ENCODE measurements at regions not wholly inside any gene's neighbourhood (a gene's known extent, or its start where the extent isn't known, plus 50 kb on each side); places are given as distances from the start of the nearest gene placed in this dataset.

DNA sequence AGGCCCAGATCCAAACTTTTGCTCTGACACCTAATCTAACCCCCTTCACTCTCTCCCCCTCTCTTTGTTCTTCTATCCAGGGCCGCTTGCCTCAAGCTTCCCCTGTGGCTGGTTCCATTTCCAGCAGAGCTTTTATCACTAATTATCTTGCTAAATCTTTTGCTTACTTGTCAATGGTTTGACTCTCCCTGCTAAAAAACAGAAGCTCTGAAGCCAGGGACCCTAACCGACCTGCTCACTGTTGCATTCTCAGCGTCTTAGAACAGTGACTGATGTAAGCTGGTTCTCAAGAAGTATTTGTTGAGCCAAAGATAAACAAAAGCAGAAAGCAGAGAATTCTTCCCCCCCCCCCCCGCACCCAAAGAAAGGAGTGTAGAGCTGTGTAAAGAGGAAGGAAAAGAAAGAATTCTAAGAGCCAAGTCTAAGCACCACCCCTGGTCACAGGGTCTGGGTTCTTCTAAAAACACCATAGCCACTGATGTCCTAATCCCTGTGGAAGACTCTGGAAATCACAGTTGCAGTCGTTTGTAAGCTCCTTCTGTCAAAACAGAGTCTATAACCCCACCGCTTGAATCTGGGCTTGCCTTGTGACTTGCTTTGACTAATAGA lies 385.8 kb downstream of the MED13L start:
- whole genome bisulfite sequencing, 2 experiments (ENCODE audit: extremely low coverage in 1 of 2, insufficient coverage in 1 of 2, insufficient read length in 1 of 2, insufficient replicate concordance in 2 of 2, low coverage in 1 of 2, low lambda C conversion rate in 2 of 2, missing lambda C conversion rate in 1 of 2) = 64% methylated on average over 6 of the region's 6 CpGs; no CpG with 5 or more reads in 1 of the 2 experiments

More for the DNA sequence above, 385.8 kb downstream of the MED13L start:
- Histone ChIP-seq H3K4me3 (ENCODE audit: extremely low read depth in 1 of 4, insufficient read depth in 2 of 4, low read depth in 3 of 4, low read length in 4 of 4) (no peak overlapping the region), H3K23ac (ENCODE audit: insufficient read length) (no peak overlapping the region), H2BK120ac (replicated peaks; ENCODE audit: low read depth, low read length) (no peak overlapping the region), H2BK20ac (ENCODE audit: low read length) (no peak overlapping the region), H3K4me2 (ENCODE audit: insufficient read depth in 1 of 2, low read depth in 2 of 2, low read length in 2 of 2) (peak overlapping the region in 1 of 2 experiments; percentile 32; a peak in 1 of 4 replicates), H3K9ac (replicated peaks in 1 of 4; ENCODE audit: extremely low read depth in 1 of 4, low read depth in 3 of 4, low read length in 3 of 4) (no peak overlapping the region), H2BK12ac (ENCODE audit: low read depth, low read length) (no peak overlapping the region), H4K8ac (ENCODE audit: extremely low read depth, insufficient read depth, low read length) (no peak overlapping the region), H3K4ac (replicated peaks; ENCODE audit: insufficient read length, low read depth, low read length) (no peak overlapping the region), H2AK5ac (ENCODE audit: low read depth, low read length) (no peak overlapping the region), H3K79me1 (ENCODE audit: low read depth, low read length) (no peaks in the 10 kb centered on the region), H4K91ac (replicated peaks; ENCODE audit: insufficient read length, low read length) (no peak overlapping the region), H4K5ac (ENCODE audit: insufficient read length, low read depth, low read length) (no peak overlapping the region), H3K36me3 (ENCODE audit: control insufficient read depth in 2 of 4, insufficient read depth in 4 of 4, low read length in 3 of 4) (no peaks in the 10 kb centered on the region), H2BK5ac (ENCODE audit: low read depth, low read length) (no peak overlapping the region), H3K79me2 (ENCODE audit: control insufficient read depth in 1 of 2, insufficient read depth in 2 of 2, low read length in 2 of 2) (no peaks in the 10 kb centered on the region), H3K23me2 (ENCODE audit: low read depth, low read length) (no peaks in the 10 kb centered on the region; the same call in 1 of the 2 replicates), H3K14ac (ENCODE audit: insufficient read length) (no peak overlapping the region), H3K4me1 (replicated peaks in 1 of 4; ENCODE audit: control insufficient read depth in 3 of 4, insufficient read depth in 4 of 4, low read length in 3 of 4) (peaks cover 0 to 4% (median 2%) of the 10 kb centered on the region in 4 experiments; a peak in 2 of 7 replicates), H3K27me3 (replicated peaks in 1 of 4; ENCODE audit: control insufficient read depth in 3 of 4, extremely low read depth in 1 of 4, insufficient read depth in 3 of 4, low read length in 3 of 4) (no peaks in the 10 kb centered on the region), H3K56ac (replicated peaks; ENCODE audit: insufficient read length, low read depth, low read length) (no peak overlapping the region), H2BK15ac (ENCODE audit: low read length) (no peak overlapping the region), H2AFZ (ENCODE audit: low read length) (0 out of 2 replicates have a peak overlapping the region, but pooled peaks have one; percentile 31), H3K27ac (ENCODE audit: low read depth, low read length) (no peak overlapping the region), H3K18ac (ENCODE audit: extremely low read depth, low read length) (no peak overlapping the region), H4K20me1 (replicated peaks in 1 of 2; ENCODE audit: control insufficient read depth in 1 of 2, insufficient read depth in 2 of 2, low read length in 2 of 2) (no peaks in the 10 kb centered on the region), H3K9me3 (ENCODE audit: insufficient read depth in 2 of 2, low read depth in 1 of 2, low read length in 1 of 2) (0 out of 4 replicates have a peak, but pooled peaks cover 0 to 5% of the 10 kb centered on the region in 2 experiments)
- FAIRE-seq (no peak), DNase-seq (ENCODE audit: low read depth in 1 of 2, low spot score in 2 of 2) (no peak)
- TF ChIP-seq POLR2AphosphoS5 (IDR thresholded peaks at IDR 0.05; ENCODE audit: low read depth, low read length) (no peak), JUND (IDR thresholded peaks at IDR 0.05; ENCODE audit: low read length) (no peak), KDM5A (IDR thresholded peaks at IDR 0.05; ENCODE audit: low read length) (no peak), SP2 (IDR thresholded peaks at IDR 0.05; ENCODE audit: low read length) (no peak), GABPA (IDR thresholded peaks at IDR 0.05; ENCODE audit: borderline replicate concordance, insufficient read depth, low read length) (no peak), YY1 (IDR thresholded peaks at IDR 0.05; ENCODE audit: low read depth, low read length) (no peak), EZH2 (IDR thresholded peaks at IDR 0.05; ENCODE audit: low read depth, low read length, severe bottlenecking) (no peak), SP1 (IDR thresholded peaks at IDR 0.05; ENCODE audit: low read depth, low read length) (no peak)
- POLR2A ChIA-PET (ENCODE audit: partially characterized antibody) = interaction anchor here (0.9 to 2.5 kb wide), 2 partner anchors 19 to 24 kb away, joined by 3 to 8 read pairs; no protein-coding TSS in a partner anchor
- CTCF ChIA-PET (ENCODE audit: partially characterized antibody) = interaction anchor here (0.9 to 3.9 kb wide), 7 partner anchors 10 to 100 kb away, joined by 3 to 18 read pairs (median 4); no protein-coding TSS in a partner anchor

Data from H1 (cell line).